C4-2B (cell line): ENCODE measurements at regions not wholly inside any gene's neighbourhood (a gene's known extent, or its start where the extent isn't known, plus 50 kb on each side); places are given as distances from the start of the nearest gene placed in this dataset.

Source experiments
- H3K27ac ChIP-seq: fragments of 450-650 bp; 2 replicates; pipeline ENCODE4 v1.5.1; 2017
- ZFX ChIP-seq: fragments of 450-650 bp; IDR thresholded peaks from 2 replicates; pipeline ENCODE4 v1.6.1; 2017
- TF ChIP-seq, protein P1 (sequence below): fragments of 450-650 bp; conservative IDR thresholded peaks from 2 replicates; pipeline ENCODE4 v1.5.1; 2017; ENCODE audit warnings: mild to moderate bottlenecking

DNA sequence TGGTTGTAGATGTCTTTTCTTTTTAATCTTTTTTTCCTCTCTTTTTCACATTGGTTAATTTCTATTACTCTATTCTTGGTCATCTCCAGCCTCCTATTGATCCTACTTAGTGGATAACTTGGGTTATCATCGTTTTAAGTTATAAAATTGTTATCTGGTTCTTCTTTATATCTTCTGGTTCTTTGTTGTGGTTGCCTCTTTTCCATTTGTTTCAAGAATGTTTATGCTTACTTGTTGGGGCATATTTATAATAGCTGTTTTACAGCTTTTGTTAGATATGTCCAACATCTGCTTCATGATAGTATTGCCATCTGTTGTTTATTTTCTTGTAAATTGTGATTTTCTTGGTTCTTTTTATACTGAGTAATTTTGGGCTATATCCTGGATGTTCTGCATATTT is 1429.6 kb downstream of the TBC1D22A start:
- no peak overlapping the region for H3K27ac ChIP-seq
- no peak for TF ChIP-seq ZFX
- TF ChIP-seq, protein P1, sequence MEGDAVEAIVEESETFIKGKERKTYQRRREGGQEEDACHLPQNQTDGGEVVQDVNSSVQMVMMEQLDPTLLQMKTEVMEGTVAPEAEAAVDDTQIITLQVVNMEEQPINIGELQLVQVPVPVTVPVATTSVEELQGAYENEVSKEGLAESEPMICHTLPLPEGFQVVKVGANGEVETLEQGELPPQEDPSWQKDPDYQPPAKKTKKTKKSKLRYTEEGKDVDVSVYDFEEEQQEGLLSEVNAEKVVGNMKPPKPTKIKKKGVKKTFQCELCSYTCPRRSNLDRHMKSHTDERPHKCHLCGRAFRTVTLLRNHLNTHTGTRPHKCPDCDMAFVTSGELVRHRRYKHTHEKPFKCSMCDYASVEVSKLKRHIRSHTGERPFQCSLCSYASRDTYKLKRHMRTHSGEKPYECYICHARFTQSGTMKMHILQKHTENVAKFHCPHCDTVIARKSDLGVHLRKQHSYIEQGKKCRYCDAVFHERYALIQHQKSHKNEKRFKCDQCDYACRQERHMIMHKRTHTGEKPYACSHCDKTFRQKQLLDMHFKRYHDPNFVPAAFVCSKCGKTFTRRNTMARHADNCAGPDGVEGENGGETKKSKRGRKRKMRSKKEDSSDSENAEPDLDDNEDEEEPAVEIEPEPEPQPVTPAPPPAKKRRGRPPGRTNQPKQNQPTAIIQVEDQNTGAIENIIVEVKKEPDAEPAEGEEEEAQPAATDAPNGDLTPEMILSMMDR: no peak

- no peak overlapping the region for H3K27ac ChIP-seq
- TF ChIP-seq, protein P1: no peak
- TF ChIP-seq ZFX: no peak
Measured at GRCh38 chr22:48188231-48188721, 1425.8 kb downstream of the TBC1D22A start.

DNA sequence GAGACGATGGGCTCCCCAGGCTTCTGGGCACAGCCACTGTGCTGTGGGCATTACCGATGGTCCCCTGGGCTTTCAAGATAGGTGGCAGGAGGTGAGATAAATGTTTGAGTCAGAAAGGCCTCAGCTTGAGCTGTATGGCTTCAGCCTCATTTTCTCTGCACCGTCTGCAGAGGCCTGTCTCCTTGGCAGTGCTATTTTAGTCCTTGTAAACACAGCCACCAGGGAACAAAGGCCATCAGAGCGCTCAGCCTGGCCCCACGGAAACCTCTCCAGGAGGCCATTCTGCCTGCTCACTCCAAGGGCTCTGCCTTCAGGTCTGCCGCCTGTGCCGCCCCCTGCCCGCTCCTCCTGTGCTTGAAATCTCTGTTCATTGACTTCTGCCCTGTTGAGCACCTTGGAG is 1424.9 kb downstream of the TBC1D22A start:
- H3K27ac ChIP-seq: no peak overlapping the region
- TF ChIP-seq ZFX: no peak
- TF ChIP-seq, protein P1: no peak

- H3K27ac ChIP-seq: no peak overlapping the region
- TF ChIP-seq, protein P1: no peak
- TF ChIP-seq ZFX: no peak
Measured at GRCh38 chr22:48186146-48186790, 1423.8 kb downstream of the TBC1D22A start.

- H3K27ac ChIP-seq: no peak overlapping the region
- TF ChIP-seq, protein P1: no peak
- TF ChIP-seq ZFX: no peak
Measured at GRCh38 chr22:48185071-48186055, 1422.9 kb downstream of the TBC1D22A start.

- TF ChIP-seq, protein P1: no peak
- no peak for TF ChIP-seq ZFX
- no peak overlapping the region for H3K27ac ChIP-seq
Measured at GRCh38 chr22:48182846-48183805, 1420.7 kb downstream of the TBC1D22A start.
